ENCODE measurements at regions not wholly inside any gene's neighbourhood (a gene's known extent, or its start where the extent isn't known, plus 50 kb on each side); places are given as distances from the start of the nearest gene placed in this dataset.

GRCh38 chr1:45263132-45263531, 56.7 kb upstream of the ZSWIM5 start:
- no peak for TF ChIP-seq CTCF (IDR thresholded peaks at IDR 0.05)
- no peak for TF ChIP-seq POLR2AphosphoS5 (IDR thresholded peaks at IDR 0.05)

All from gastroesophageal sphincter (tissue), 3 donors.